HCT116 (cell line): ENCODE measurements at regions not wholly inside any gene's neighbourhood (a gene's known extent, or its start where the extent isn't known, plus 50 kb on each side); places are given as distances from the start of the nearest gene placed in this dataset.

ENCODE experiments used
- ATAC-seq: fragments of 200-7000 bp; cut with Tn5 transposase; 2 replicates; pipeline ENCODE4 v1.9.1; 2020; ENCODE audit warnings: mild to moderate bottlenecking, moderate library complexity
- BruUV-seq: library from RNA; stranded (reverse); fragments of 400-500 nt; replicated peaks from 2 replicates; lab custom pipeline; 2021; lab: Mats Ljungman, UMichigan
- CTCF ChIA-PET: fragments of 300-600 bp; sonication (Branson Sonifier 250); formaldehyde crosslinking; loops from one replicate; lab custom pipeline; 2021; ENCODE audit warnings: antibody characterized with exemption; lab: Charles Lee
- POLR2A ChIA-PET: fragments of 300-600, 350-600 bp; sonication (Branson Sonifier 250); formaldehyde crosslinking; loops from one replicate; lab custom pipeline; 2021; ENCODE audit warnings: antibody characterized with exemption; lab: Charles Lee
- RAD21 ChIA-PET, 2 experiments: fragments of 300-600 bp; sonication (Branson Sonifier 250); formaldehyde crosslinking; loops; one replicate each; lab custom pipeline; 2023; ENCODE audit warnings: low total read pairs in 2 of 2; ENCODE audit not compliant: uncharacterized antibody in 2 of 2, unreplicated experiment in 2 of 2, low non-redundant PET in 1 of 2; lab: Charles Lee
- DNase-seq: peaks from one replicate; pipeline ENCODE4 v3.0.0-alpha.2; 2010; ENCODE audit warnings: low read depth, low spot score
- H2AFZ ChIP-seq: fragments of 200-600 bp; shearing (Covaris generic), sonication (generic); 2 replicates; pipeline ENCODE4 v1.6.1; 2017; ENCODE audit warnings: low read depth, mixed run types, mixed read lengths, antibody characterized with exemption, low read length; ENCODE audit not compliant: poor library complexity, severe bottlenecking
- H3K27ac ChIP-seq: 2 replicates; pipeline ENCODE4 v1.5.1; 2012; ENCODE audit warnings: low read depth, low read length
- H3K27me3 ChIP-seq: fragments of 200-600 bp; sonication (generic); 2 replicates; pipeline ENCODE4 v1.6.1; 2016; ENCODE audit warnings: mixed run types, low read length, mixed read lengths; ENCODE audit not compliant: insufficient read depth
- H3K36me3 ChIP-seq, 2 experiments: fragments of 200-500 bp in 1 of 2; fragments of 200-600 bp in 1 of 2; sonication (Bioruptor generic) in 1 of 2; sonication (generic) in 1 of 2; 2 replicates each; pipeline versions ENCODE4 v1.5.1 to v1.6.1; 2014 to 2016; ENCODE audit warnings: low read length in 2 of 2, inconsistent platforms in 1 of 2, mixed read lengths in 1 of 2, mixed run types in 1 of 2; ENCODE audit not compliant: insufficient read depth in 2 of 2, control insufficient read depth in 1 of 2
- H3K4me1 ChIP-seq, 2 experiments: fragments of 200-600 bp in 1 of 2; sonication (generic) in 1 of 2; 2 replicates each; pipeline versions ENCODE4 v1.5.1 to v1.6.1; 2012 to 2017; ENCODE audit warnings: low read length in 2 of 2, inconsistent platforms in 1 of 2, mild to moderate bottlenecking in 1 of 2, mixed read lengths in 1 of 2, mixed run types in 1 of 2, moderate library complexity in 1 of 2; ENCODE audit not compliant: insufficient read depth in 2 of 2, control insufficient read depth in 1 of 2
- H3K4me2 ChIP-seq: fragments of 200-600 bp; sonication (generic); 2 replicates; pipeline ENCODE4 v1.6.1; 2017; ENCODE audit warnings: mixed run types, low read length, mixed read lengths
- H3K4me3 ChIP-seq, 2 experiments: fragments of 200-600 bp in 1 of 2; sonication (generic) in 1 of 2; replicated peaks in 1 of 2; 2 replicates each; pipeline ENCODE4 v1.5.1; 2011 to 2016; ENCODE audit warnings: low read length in 2 of 2, control low read depth in 1 of 2, low read depth in 1 of 2, mild to moderate bottlenecking in 1 of 2, mixed read lengths in 1 of 2, mixed run types in 1 of 2
- H3K79me2 ChIP-seq: fragments of 200-600 bp; sonication (generic); 2 replicates; pipeline ENCODE4 v1.6.1; 2017; ENCODE audit warnings: mild to moderate bottlenecking, mixed run types, low read length, moderate library complexity, mixed read lengths; ENCODE audit not compliant: insufficient read depth
- H3K9ac ChIP-seq: fragments of 200-600 bp; sonication (generic); 2 replicates; pipeline ENCODE4 v1.6.1; 2016; ENCODE audit warnings: low read length, mixed read lengths
- H3K9me2 ChIP-seq: fragments of 200-600 bp; sonication (generic), shearing (Covaris generic); 2 replicates; pipeline ENCODE4 v1.6.1; 2017; ENCODE audit warnings: mixed run types, mild to moderate bottlenecking, moderate library complexity; ENCODE audit not compliant: insufficient read depth
- H3K9me3 ChIP-seq, 2 experiments: fragments of 200-500 bp in 1 of 2; fragments of 200-600 bp in 1 of 2; sonication (Bioruptor generic) in 1 of 2; sonication (generic) in 1 of 2; 2 replicates each; pipeline ENCODE4 v1.6.1; 2014 to 2017; ENCODE audit warnings: low read length in 2 of 2, mixed read lengths in 2 of 2, inconsistent platforms in 1 of 2, low read depth in 1 of 2, mild to moderate bottlenecking in 1 of 2, mixed run types in 1 of 2, moderate library complexity in 1 of 2; ENCODE audit not compliant: control insufficient read depth in 1 of 2, insufficient read depth in 1 of 2
- H4K20me1 ChIP-seq: fragments of 200-600 bp; sonication (generic), shearing (Covaris generic); 2 replicates; pipeline ENCODE4 v1.6.1; 2017; ENCODE audit warnings: mixed run types, mild to moderate bottlenecking, moderate library complexity; ENCODE audit not compliant: insufficient read depth
- JUND ChIP-seq: IDR thresholded peaks from 2 replicates; pipeline ENCODE4 v1.6.1; 2012
- intact Hi-C: fragments of 100-400 bp; cut with micrococcal nuclease; formaldehyde crosslinking; loops from 2 replicates; pipeline ENCODE4 v1.10.0; 2022
- TF ChIP-seq, protein P1 (sequence below): IDR thresholded peaks from 2 replicates; pipeline ENCODE4 v1.6.1; 2012; ENCODE audit warnings: low read depth

DNA sequence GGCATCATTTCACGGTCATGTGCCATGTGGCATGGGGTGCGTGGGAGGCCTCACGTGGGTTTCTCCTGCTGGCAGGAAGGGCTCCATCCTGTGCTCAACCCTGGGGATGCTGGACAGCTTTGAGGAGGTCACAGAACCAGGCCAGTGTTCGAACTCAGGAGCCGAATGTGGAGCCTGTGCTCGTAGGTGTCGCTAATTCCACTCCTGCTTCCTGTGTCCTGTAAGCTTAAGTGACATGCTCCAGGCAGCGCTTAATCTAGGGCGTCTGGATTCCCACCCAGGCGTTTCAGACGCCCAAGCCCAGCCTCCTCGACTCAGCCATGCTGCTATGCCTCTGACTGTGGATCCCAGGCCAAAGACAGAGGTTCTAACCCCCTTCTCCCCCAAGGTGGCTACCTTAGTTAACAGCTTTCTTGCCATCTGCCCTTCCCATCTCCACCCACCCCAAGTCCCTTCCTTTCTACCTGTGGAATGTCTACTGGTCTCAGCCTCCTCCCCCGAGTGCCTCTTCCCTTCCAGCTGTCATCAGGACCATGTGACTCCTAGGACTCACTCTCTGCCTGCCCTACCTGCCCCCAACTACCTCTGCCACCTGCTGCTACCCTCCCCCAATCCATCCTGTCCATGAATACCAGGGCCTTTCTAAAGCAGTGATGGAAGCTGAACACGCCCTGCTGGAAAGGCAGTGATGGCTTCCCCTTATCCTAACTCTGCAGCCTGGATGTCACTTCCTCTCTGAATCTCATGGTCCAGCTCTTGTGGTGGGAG lies 255.1 kb downstream of the CDH26 start:
- TF ChIP-seq JUND, result no peak
- TF ChIP-seq, protein P1, sequence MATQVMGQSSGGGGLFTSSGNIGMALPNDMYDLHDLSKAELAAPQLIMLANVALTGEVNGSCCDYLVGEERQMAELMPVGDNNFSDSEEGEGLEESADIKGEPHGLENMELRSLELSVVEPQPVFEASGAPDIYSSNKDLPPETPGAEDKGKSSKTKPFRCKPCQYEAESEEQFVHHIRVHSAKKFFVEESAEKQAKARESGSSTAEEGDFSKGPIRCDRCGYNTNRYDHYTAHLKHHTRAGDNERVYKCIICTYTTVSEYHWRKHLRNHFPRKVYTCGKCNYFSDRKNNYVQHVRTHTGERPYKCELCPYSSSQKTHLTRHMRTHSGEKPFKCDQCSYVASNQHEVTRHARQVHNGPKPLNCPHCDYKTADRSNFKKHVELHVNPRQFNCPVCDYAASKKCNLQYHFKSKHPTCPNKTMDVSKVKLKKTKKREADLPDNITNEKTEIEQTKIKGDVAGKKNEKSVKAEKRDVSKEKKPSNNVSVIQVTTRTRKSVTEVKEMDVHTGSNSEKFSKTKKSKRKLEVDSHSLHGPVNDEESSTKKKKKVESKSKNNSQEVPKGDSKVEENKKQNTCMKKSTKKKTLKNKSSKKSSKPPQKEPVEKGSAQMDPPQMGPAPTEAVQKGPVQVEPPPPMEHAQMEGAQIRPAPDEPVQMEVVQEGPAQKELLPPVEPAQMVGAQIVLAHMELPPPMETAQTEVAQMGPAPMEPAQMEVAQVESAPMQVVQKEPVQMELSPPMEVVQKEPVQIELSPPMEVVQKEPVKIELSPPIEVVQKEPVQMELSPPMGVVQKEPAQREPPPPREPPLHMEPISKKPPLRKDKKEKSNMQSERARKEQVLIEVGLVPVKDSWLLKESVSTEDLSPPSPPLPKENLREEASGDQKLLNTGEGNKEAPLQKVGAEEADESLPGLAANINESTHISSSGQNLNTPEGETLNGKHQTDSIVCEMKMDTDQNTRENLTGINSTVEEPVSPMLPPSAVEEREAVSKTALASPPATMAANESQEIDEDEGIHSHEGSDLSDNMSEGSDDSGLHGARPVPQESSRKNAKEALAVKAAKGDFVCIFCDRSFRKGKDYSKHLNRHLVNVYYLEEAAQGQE, result no peak
- TF ChIP-seq, all 23 proteins: peak for 0
- Histone ChIP-seq H3K4me2 (no peak overlapping the region), H3K79me2 (no peaks in the 10 kb centered on the region), H4K20me1 (no peaks in the 10 kb centered on the region), H2AFZ (no peak overlapping the region), H3K9ac (no peak overlapping the region), H3K4me3 (no peak overlapping the region), H3K9me3 (no peaks in the 10 kb centered on the region), H3K36me3 (no peaks in the 10 kb centered on the region), H3K9me2 (no peaks in the 10 kb centered on the region), H3K4me1 (no peaks in the 10 kb centered on the region), H3K27me3 (peaks cover 3% of the 10 kb centered on the region; the same call in 1 of the 2 replicates), H3K27ac (no peak overlapping the region)
- ChIA-PET RAD21 (no interaction called here), POLR2A (no interaction called here), CTCF (no interaction called here)
- intact Hi-C loops, result no loop called here
- DNase-seq, result no peak
- no TSS peak for BruUV-seq
- ATAC-seq, result no peak
